ENCODE measurements at regions not wholly inside any gene's neighbourhood (a gene's known extent, or its start where the extent isn't known, plus 50 kb on each side); places are given as distances from the start of the nearest gene placed in this dataset.

GRCh38 chr2:53407363-53408080 is 360.1 kb upstream of the CHAC2 start:
- H3K9ac ChIP-seq (ENCODE audit: low read length in 5 of 5), result no peak overlapping the region
- H3K36me3 ChIP-seq (ENCODE audit: control insufficient read depth in 5 of 5, insufficient read depth in 5 of 5, low read length in 5 of 5), result no peaks in the 10 kb centered on the region
- H3K27ac ChIP-seq (ENCODE audit: low read depth, low read length), result no peak overlapping the region
- no peaks in the 10 kb centered on the region for H3K4me1 ChIP-seq (ENCODE audit: control insufficient read depth in 5 of 5, insufficient read depth in 5 of 5, low read length in 5 of 5)
- no peaks in the 10 kb centered on the region for H3K9me3 ChIP-seq (ENCODE audit: control insufficient read depth in 5 of 5, low read length in 5 of 5)
- no peaks in the 10 kb centered on the region for H3K27me3 ChIP-seq (ENCODE audit: control insufficient read depth in 5 of 5, insufficient read depth in 4 of 5, low read length in 5 of 5)
- no peak overlapping the region for H3K4me3 ChIP-seq (ENCODE audit: low read depth in 1 of 5, low read length in 5 of 5)

- no peaks in the 10 kb centered on the region for H3K9me3 ChIP-seq (ENCODE audit: control insufficient read depth in 5 of 5, low read length in 5 of 5)
- no peaks in the 10 kb centered on the region for H3K4me1 ChIP-seq (ENCODE audit: control insufficient read depth in 5 of 5, insufficient read depth in 5 of 5, low read length in 5 of 5)
- H3K27ac ChIP-seq (ENCODE audit: low read depth, low read length), result no peak overlapping the region
- H3K4me3 ChIP-seq (ENCODE audit: low read depth in 1 of 5, low read length in 5 of 5), result no peak overlapping the region
- H3K9ac ChIP-seq (ENCODE audit: low read length in 5 of 5), result no peak overlapping the region
- H3K27me3 ChIP-seq (ENCODE audit: control insufficient read depth in 5 of 5, insufficient read depth in 4 of 5, low read length in 5 of 5), result no peaks in the 10 kb centered on the region
- no peaks in the 10 kb centered on the region for H3K36me3 ChIP-seq (ENCODE audit: control insufficient read depth in 5 of 5, insufficient read depth in 5 of 5, low read length in 5 of 5)
Measured at GRCh38 chr2:53403792-53404413, 363.7 kb upstream of the CHAC2 start.

- Histone ChIP-seq H3K27ac (ENCODE audit: low read depth, low read length) (no peak overlapping the region), H3K9me3 (ENCODE audit: control insufficient read depth in 5 of 5, low read length in 5 of 5) (no peaks in the 10 kb centered on the region), H3K27me3 (ENCODE audit: control insufficient read depth in 5 of 5, insufficient read depth in 4 of 5, low read length in 5 of 5) (no peaks in the 10 kb centered on the region), H3K4me1 (ENCODE audit: control insufficient read depth in 5 of 5, insufficient read depth in 5 of 5, low read length in 5 of 5) (no peaks in the 10 kb centered on the region), H3K36me3 (ENCODE audit: control insufficient read depth in 5 of 5, insufficient read depth in 5 of 5, low read length in 5 of 5) (no peaks in the 10 kb centered on the region), H3K4me3 (ENCODE audit: low read depth in 1 of 5, low read length in 5 of 5) (no peak overlapping the region), H3K9ac (ENCODE audit: low read length in 5 of 5) (no peak overlapping the region)
Measured at GRCh38 chr2:53397085-53397484, 370.5 kb upstream of the CHAC2 start.

GRCh38 chr2:53381271-53381670 is 386.3 kb upstream of the CHAC2 start:
- no peaks in the 10 kb centered on the region for H3K36me3 ChIP-seq (ENCODE audit: control insufficient read depth in 5 of 5, insufficient read depth in 5 of 5, low read length in 5 of 5)
- no peak overlapping the region for H3K9ac ChIP-seq (ENCODE audit: low read length in 5 of 5)
- no peak overlapping the region for H3K27ac ChIP-seq (ENCODE audit: low read depth, low read length)
- peaks cover 0 to 3% (median 0%) of the 10 kb centered on the region in 5 donors for H3K9me3 ChIP-seq (ENCODE audit: control insufficient read depth in 5 of 5, low read length in 5 of 5)
- no peak overlapping the region for H3K4me3 ChIP-seq (ENCODE audit: low read depth in 1 of 5, low read length in 5 of 5)
- no peaks in the 10 kb centered on the region for H3K27me3 ChIP-seq (ENCODE audit: control insufficient read depth in 5 of 5, insufficient read depth in 4 of 5, low read length in 5 of 5)
- H3K4me1 ChIP-seq (ENCODE audit: control insufficient read depth in 5 of 5, insufficient read depth in 5 of 5, low read length in 5 of 5), result no peaks in the 10 kb centered on the region

GRCh38 chr2:53379547-53379946 is 388.1 kb upstream of the CHAC2 start:
- H3K4me1 ChIP-seq (ENCODE audit: control insufficient read depth in 5 of 5, insufficient read depth in 5 of 5, low read length in 5 of 5), result no peaks in the 10 kb centered on the region
- no peaks in the 10 kb centered on the region for H3K36me3 ChIP-seq (ENCODE audit: control insufficient read depth in 5 of 5, insufficient read depth in 5 of 5, low read length in 5 of 5)

GRCh38 chr2:53378791-53379190 is 388.8 kb upstream of the CHAC2 start:
- no peak overlapping the region for H3K9ac ChIP-seq (ENCODE audit: low read length in 5 of 5)
- no peaks in the 10 kb centered on the region for H3K36me3 ChIP-seq (ENCODE audit: control insufficient read depth in 5 of 5, insufficient read depth in 5 of 5, low read length in 5 of 5)
- H3K27me3 ChIP-seq (ENCODE audit: control insufficient read depth in 5 of 5, insufficient read depth in 4 of 5, low read length in 5 of 5), result no peaks in the 10 kb centered on the region
- no peaks in the 10 kb centered on the region for H3K4me1 ChIP-seq (ENCODE audit: control insufficient read depth in 5 of 5, insufficient read depth in 5 of 5, low read length in 5 of 5)
- H3K4me3 ChIP-seq (ENCODE audit: low read depth in 1 of 5, low read length in 5 of 5), result no peak overlapping the region
- H3K27ac ChIP-seq (ENCODE audit: low read depth, low read length), result no peak overlapping the region
- H3K9me3 ChIP-seq (ENCODE audit: control insufficient read depth in 5 of 5, low read length in 5 of 5), result peaks cover 0 to 7% (median 0%) of the 10 kb centered on the region in 5 donors

More at GRCh38 chr2:53379547-53379946, 388.1 kb upstream of the CHAC2 start:
- no peaks in the 10 kb centered on the region for H3K27me3 ChIP-seq (ENCODE audit: control insufficient read depth in 5 of 5, insufficient read depth in 4 of 5, low read length in 5 of 5)
- no peak overlapping the region for H3K27ac ChIP-seq (ENCODE audit: low read depth, low read length)
- H3K9ac ChIP-seq (ENCODE audit: low read length in 5 of 5), result no peak overlapping the region
- H3K9me3 ChIP-seq (ENCODE audit: control insufficient read depth in 5 of 5, low read length in 5 of 5), result peaks cover 0 to 7% (median 0%) of the 10 kb centered on the region in 5 donors
- H3K4me3 ChIP-seq (ENCODE audit: low read depth in 1 of 5, low read length in 5 of 5), result no peak overlapping the region

GRCh38 chr2:53373126-53373525 is 394.5 kb upstream of the CHAC2 start:
- Histone ChIP-seq H3K9me3 (ENCODE audit: control insufficient read depth in 5 of 5, low read length in 5 of 5) (peaks cover 0 to 7% (median 0%) of the 10 kb centered on the region in 5 donors), H3K9ac (ENCODE audit: low read length in 5 of 5) (no peak overlapping the region), H3K27me3 (ENCODE audit: control insufficient read depth in 5 of 5, insufficient read depth in 4 of 5, low read length in 5 of 5) (no peaks in the 10 kb centered on the region), H3K4me3 (ENCODE audit: low read depth in 1 of 5, low read length in 5 of 5) (no peak overlapping the region), H3K27ac (ENCODE audit: low read depth, low read length) (no peak overlapping the region), H3K36me3 (ENCODE audit: control insufficient read depth in 5 of 5, insufficient read depth in 5 of 5, low read length in 5 of 5) (no peaks in the 10 kb centered on the region), H3K4me1 (ENCODE audit: control insufficient read depth in 5 of 5, insufficient read depth in 5 of 5, low read length in 5 of 5) (no peaks in the 10 kb centered on the region)

GRCh38 chr2:53366543-53366942 is 401.1 kb upstream of the CHAC2 start:
- H3K27ac ChIP-seq (ENCODE audit: low read depth, low read length), result no peak overlapping the region
- H3K27me3 ChIP-seq (ENCODE audit: control insufficient read depth in 5 of 5, insufficient read depth in 4 of 5, low read length in 5 of 5), result no peaks in the 10 kb centered on the region
- peaks cover 0 to 4% (median 0%) of the 10 kb centered on the region in 5 donors for H3K9me3 ChIP-seq (ENCODE audit: control insufficient read depth in 5 of 5, low read length in 5 of 5)
- H3K9ac ChIP-seq (ENCODE audit: low read length in 5 of 5), result no peak overlapping the region
- no peaks in the 10 kb centered on the region for H3K4me1 ChIP-seq (ENCODE audit: control insufficient read depth in 5 of 5, insufficient read depth in 5 of 5, low read length in 5 of 5)
- no peaks in the 10 kb centered on the region for H3K36me3 ChIP-seq (ENCODE audit: control insufficient read depth in 5 of 5, insufficient read depth in 5 of 5, low read length in 5 of 5)
- no peak overlapping the region for H3K4me3 ChIP-seq (ENCODE audit: low read depth in 1 of 5, low read length in 5 of 5)

- Histone ChIP-seq H3K27me3 (ENCODE audit: control insufficient read depth in 5 of 5, insufficient read depth in 4 of 5, low read length in 5 of 5) (no peaks in the 10 kb centered on the region), H3K4me3 (ENCODE audit: low read depth in 1 of 5, low read length in 5 of 5) (no peak overlapping the region), H3K27ac (ENCODE audit: low read depth, low read length) (no peak overlapping the region), H3K36me3 (ENCODE audit: control insufficient read depth in 5 of 5, insufficient read depth in 5 of 5, low read length in 5 of 5) (no peaks in the 10 kb centered on the region), H3K9me3 (ENCODE audit: control insufficient read depth in 5 of 5, low read length in 5 of 5) (peaks cover 0 to 14% (median 0%) of the 10 kb centered on the region in 5 donors), H3K9ac (ENCODE audit: low read length in 5 of 5) (no peak overlapping the region), H3K4me1 (ENCODE audit: control insufficient read depth in 5 of 5, insufficient read depth in 5 of 5, low read length in 5 of 5) (no peaks in the 10 kb centered on the region)
Measured at GRCh38 chr2:53362934-53363333, 404.7 kb upstream of the CHAC2 start.

GRCh38 chr2:53356291-53356905 is 411.2 kb upstream of the CHAC2 start:
- Histone ChIP-seq H3K4me1 (ENCODE audit: control insufficient read depth in 5 of 5, insufficient read depth in 5 of 5, low read length in 5 of 5) (no peaks in the 10 kb centered on the region), H3K27ac (ENCODE audit: low read depth, low read length) (no peak overlapping the region), H3K4me3 (ENCODE audit: low read depth in 1 of 5, low read length in 5 of 5) (no peak overlapping the region), H3K9me3 (ENCODE audit: control insufficient read depth in 5 of 5, low read length in 5 of 5) (peaks cover 0 to 21% (median 3%) of the 10 kb centered on the region in 5 donors), H3K9ac (ENCODE audit: low read length in 5 of 5) (no peak overlapping the region), H3K27me3 (ENCODE audit: control insufficient read depth in 5 of 5, insufficient read depth in 4 of 5, low read length in 5 of 5) (no peaks in the 10 kb centered on the region), H3K36me3 (ENCODE audit: control insufficient read depth in 5 of 5, insufficient read depth in 5 of 5, low read length in 5 of 5) (no peaks in the 10 kb centered on the region)

All from subcutaneous abdominal adipose tissue (tissue), 5 donors.